GM21515 (cell line): ENCODE measurements at regions not wholly inside any gene's neighbourhood (a gene's known extent, or its start where the extent isn't known, plus 50 kb on each side); places are given as distances from the start of the nearest gene placed in this dataset.
"Not testable (repeated sequence)": the region's sequence is repeated elsewhere in the genome, so short reads cannot be mapped to it uniquely, and the experiment has no call there.

Experiments
- ATAC-seq: cut with Tn5 transposase; IDR thresholded peaks from one replicate; pipeline ENCODE4 v1.9.1; 2021; ENCODE audit not compliant: unreplicated experiment

DNA sequence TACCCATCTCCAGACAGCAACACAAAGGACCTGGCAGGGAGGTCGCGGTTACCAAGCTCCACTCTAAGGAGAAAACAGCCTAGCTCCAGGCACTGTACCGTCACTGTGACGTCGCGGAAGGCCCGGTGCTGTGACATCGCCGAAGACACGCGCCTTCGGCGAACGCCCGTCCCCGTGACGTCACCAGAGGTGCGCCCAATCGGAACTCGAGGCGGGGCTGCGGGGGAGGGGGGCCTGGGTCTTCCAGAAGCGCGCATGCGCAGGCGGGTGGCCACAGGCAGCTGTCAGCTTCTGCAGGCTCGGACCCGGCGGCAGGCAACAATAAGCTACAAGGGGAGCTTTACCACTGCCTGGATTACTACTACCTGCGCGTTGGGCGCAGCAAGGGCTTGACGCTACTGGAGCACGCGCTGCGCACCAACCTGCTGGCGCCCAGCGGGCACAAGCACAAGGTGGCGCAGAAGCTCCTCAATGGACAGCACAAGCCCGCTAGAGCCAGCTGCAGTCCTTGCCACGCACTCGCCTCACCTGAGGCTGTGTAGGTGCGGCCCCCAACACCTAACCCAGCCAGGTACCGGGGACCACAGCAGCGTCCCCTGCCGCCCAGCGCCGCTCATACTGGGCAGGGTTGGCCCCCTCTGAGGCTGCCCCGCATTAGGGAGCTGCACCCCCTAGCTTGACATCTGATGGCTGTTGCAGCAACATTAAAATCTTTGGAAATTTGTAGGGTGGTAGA, 208.4 kb downstream of the TPST1 start:
- no peak for ATAC-seq

- ATAC-seq: no peak
These were observed 210.6 kb downstream of the TPST1 start for GRCh38 chr7:66415659-66416265.

GRCh38 chr7:66418537-66418936, 210.1 kb upstream of the KCTD7 start:
- no peak for ATAC-seq

DNA sequence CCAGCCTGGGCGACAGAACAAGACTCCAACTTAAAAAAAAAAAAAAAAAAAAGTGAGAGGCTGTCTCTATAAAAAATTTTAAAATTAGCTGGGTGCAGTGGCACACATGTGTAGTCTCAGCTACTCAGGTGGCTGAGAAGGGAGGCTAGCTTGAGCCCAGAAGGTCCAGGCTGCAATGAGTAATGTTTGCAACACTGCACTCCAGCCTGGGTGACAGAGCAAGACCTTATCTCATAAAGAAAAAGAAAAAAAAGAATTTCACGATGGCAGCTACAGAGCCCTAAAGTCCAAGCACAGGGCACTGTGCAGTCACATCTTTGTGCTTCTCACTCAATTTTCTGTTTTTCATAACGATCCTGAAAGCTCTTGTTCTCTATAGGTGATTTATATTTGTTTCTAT, 209.5 kb upstream of the KCTD7 start:
- no peak for ATAC-seq

GRCh38 chr7:66421830-66422475, 206.7 kb upstream of the KCTD7 start:
- no peak for ATAC-seq

DNA sequence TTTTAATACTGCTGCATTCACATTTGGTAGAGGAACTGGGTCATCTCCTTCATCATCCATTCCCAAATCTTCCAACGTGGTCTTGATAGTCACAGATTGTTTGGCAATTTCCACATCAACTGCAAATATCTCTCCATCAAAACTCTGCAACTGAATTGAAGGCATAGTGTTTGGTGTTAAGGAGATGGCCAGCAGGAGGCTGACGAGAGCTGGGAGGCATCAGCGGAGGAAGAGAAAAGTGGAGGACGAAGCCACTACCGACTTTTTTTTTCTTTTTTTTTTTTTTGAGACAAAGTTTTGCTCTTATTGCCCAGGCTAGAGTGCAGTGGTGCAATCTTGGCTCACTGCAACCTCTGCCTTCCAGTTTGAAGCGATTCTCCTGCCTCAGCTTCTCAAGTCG, 205.0 kb upstream of the KCTD7 start:
- ATAC-seq: no peak

DNA sequence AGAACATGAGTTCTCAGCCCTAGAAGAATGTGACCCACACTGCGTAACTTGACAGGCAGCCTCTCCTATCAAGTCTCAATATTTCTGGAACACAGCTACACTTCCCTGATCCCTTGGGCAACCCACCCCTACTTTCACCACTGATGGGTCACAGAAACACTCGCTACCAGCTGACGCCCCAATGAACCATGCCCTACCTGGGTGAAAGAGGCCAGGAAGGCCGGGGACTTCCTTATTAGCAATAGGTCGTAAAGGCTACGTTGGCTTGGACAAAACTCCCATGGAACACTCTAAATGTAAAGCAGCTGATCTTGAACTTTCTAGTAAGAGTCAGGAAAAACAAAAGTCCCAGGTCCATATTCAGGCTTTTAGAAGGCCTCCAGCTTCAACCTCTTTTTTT, 202.3 kb upstream of the KCTD7 start:
- no peak for ATAC-seq

DNA sequence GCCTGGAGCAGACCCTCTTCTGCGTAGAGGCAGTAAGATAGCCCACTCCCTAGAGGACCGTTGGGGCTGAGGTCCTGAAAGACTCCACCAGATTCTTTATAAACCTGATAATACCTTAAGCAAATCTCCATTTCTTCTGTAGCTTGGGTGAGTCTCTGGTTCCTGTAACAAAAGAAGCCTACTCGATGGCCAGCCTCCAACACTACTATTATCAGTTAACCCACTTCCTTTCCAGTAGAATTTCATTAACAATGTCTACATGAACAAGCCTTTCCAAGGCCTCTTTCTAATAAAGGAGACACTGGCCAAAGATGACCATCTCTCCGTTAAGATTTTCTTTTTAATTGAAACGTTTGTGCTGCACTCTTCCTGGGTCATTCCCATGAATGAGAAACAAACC, 201.7 kb upstream of the KCTD7 start:
- ATAC-seq: no peak

- ATAC-seq: no peak
These were observed 200.7 kb upstream of the KCTD7 start for GRCh38 chr7:66427956-66428355.

GRCh38 chr7:66429498-66430163, 199.1 kb upstream of the KCTD7 start:
- no peak for ATAC-seq

- ATAC-seq: no peak
These were observed 198.5 kb upstream of the KCTD7 start for GRCh38 chr7:66430164-66430545.

GRCh38 chr7:66438703-66439405, 189.8 kb upstream of the KCTD7 start:
- not testable (repeated sequence) for ATAC-seq

DNA sequence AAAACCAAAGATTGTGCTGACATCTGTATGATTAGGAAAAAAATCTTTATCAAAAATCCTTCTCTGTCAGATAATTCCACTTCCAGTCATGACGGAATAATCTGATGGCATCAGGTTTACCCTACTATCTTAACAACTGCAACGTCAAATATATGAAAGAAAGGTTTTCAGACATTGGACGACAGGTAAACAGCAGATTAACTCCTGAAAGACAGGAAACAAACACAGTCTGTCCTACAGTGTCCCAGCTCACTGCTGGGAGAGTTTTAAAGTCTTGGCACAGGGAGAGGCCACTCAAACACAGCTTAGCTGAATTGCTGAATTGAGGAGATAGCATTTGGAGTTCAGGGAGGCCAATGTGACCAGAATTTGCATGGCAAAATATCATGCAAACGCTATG, 186.3 kb upstream of the KCTD7 start:
- no peak for ATAC-seq

- ATAC-seq: no peak
These were observed 184.7 kb upstream of the KCTD7 start for GRCh38 chr7:66443946-66444345.

- not testable (repeated sequence) for ATAC-seq
These were observed 181.7 kb upstream of the KCTD7 start for GRCh38 chr7:66447007-66447406.

GRCh38 chr7:66450814-66451213, 177.9 kb upstream of the KCTD7 start:
- not testable (repeated sequence) for ATAC-seq

DNA sequence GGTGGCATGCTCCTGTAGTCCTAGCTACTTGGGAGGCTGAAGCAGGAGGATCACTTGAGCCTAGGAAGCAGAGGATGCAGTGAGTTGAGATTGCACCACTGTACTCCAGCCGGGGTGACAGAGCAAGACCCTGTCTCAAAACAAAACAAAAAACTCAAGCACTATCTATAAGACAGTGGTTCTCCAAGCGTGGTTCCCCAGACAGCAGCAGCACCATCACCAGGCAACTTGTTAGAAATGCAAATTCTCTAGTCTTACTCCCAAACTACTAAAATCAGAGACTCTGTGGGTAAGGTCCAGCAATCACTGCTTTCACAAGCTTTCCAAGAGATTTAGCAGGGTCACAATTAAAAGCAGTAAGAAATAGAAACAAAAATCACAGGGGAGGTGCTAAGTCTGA, 177.0 kb upstream of the KCTD7 start:
- ATAC-seq: peak; percentile 62

GRCh38 chr7:66452165-66452564, 176.5 kb upstream of the KCTD7 start:
- no peak for ATAC-seq

GRCh38 chr7:66453340-66453739, 175.3 kb upstream of the KCTD7 start:
- no peak for ATAC-seq

GRCh38 chr7:66454600-66455225, 174.0 kb upstream of the KCTD7 start:
- ATAC-seq: no peak

DNA sequence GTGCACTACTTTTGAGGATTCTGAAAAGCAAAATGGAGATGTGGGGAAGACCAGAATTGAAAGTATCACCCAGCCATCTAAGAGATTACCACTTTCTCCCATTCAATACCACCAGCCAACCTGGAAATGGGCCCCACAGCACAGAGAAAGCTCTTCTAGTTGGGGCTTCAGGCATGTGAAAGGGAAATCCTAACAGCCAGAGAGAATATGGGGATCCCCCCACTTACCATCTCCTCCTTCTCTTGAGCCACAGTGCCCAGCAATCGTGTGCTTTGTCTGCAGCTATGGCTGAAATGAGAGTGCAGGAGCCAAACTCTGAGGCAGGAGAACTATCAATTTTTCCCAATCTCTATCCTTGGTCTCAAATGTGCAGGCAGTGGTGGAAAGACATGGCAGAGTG, 173.2 kb upstream of the KCTD7 start:
- not testable (repeated sequence) for ATAC-seq
